Fibroblast of lung (primary cell): ENCODE measurements at regions not wholly inside any gene's neighbourhood (a gene's known extent, or its start where the extent isn't known, plus 50 kb on each side); places are given as distances from the start of the nearest gene placed in this dataset.

ENCODE experiments used
- DNase-seq, 2 donors: peaks; one replicate each; pipeline versions ENCODE4 v3.0.0 to v3.0.0-alpha.2; 2010; ENCODE audit warnings: low read depth in 2 of 2
- H2AFZ ChIP-seq: 2 replicates; pipeline ENCODE4 v1.5.1; 2012; ENCODE audit warnings: low read length, control low read depth, inconsistent platforms
- H3K27ac ChIP-seq: 2 replicates; pipeline ENCODE4 v1.5.1; 2011; ENCODE audit warnings: low read length, control low read depth; ENCODE audit not compliant: insufficient read depth
- H3K27me3 ChIP-seq: 2 replicates; pipeline ENCODE4 v1.5.1; 2011; ENCODE audit warnings: mild to moderate bottlenecking, low read length; ENCODE audit not compliant: control insufficient read depth, insufficient read depth
- H3K36me3 ChIP-seq: 2 replicates; pipeline ENCODE4 v1.5.1; 2011; ENCODE audit warnings: low read length; ENCODE audit not compliant: control insufficient read depth, insufficient read depth
- H3K4me1 ChIP-seq: 2 replicates; pipeline ENCODE4 v1.5.1; 2011; ENCODE audit warnings: low read length; ENCODE audit not compliant: control insufficient read depth, insufficient read depth; ENCODE audit errors: extremely low read depth
- H3K4me2 ChIP-seq: 2 replicates; pipeline ENCODE4 v1.5.1; 2011; ENCODE audit warnings: low read length, control low read depth; ENCODE audit not compliant: insufficient read depth; ENCODE audit errors: extremely low read depth
- H3K4me3 ChIP-seq, 4 experiments: fragments of 200-600 bp in 1 of 4; sonication (generic) in 1 of 4; replicated peaks in 1 of 4; 2 replicates each; pipeline ENCODE4 v1.5.1; 2011 to 2016; ENCODE audit warnings: low read length in 4 of 4, low read depth in 3 of 4, mild to moderate bottlenecking in 3 of 4, control low read depth in 2 of 4, inconsistent platforms in 1 of 4, mixed read lengths in 1 of 4; ENCODE audit not compliant: insufficient read depth in 1 of 4; ENCODE audit errors: control extremely low read depth in 1 of 4
- H3K79me2 ChIP-seq: 2 replicates; pipeline ENCODE4 v1.5.1; 2012; ENCODE audit warnings: mild to moderate bottlenecking, low read length, inconsistent platforms; ENCODE audit not compliant: control insufficient read depth, insufficient read depth
- H3K9ac ChIP-seq: 2 replicates; pipeline ENCODE4 v1.5.1; 2011; ENCODE audit warnings: mild to moderate bottlenecking, low read length, control low read depth; ENCODE audit not compliant: insufficient read depth
- H3K9me3 ChIP-seq: 2 replicates; pipeline ENCODE4 v1.5.1; 2012; ENCODE audit warnings: low read depth, low read length; ENCODE audit not compliant: control insufficient read depth, insufficient read depth
- H4K20me1 ChIP-seq: 2 replicates; pipeline ENCODE4 v1.5.1; 2011; ENCODE audit warnings: low read length; ENCODE audit not compliant: control insufficient read depth, insufficient read depth; ENCODE audit errors: extremely low read depth
- EZH2 ChIP-seq: IDR thresholded peaks from 2 replicates; pipeline ENCODE4 v1.5.1; 2012; ENCODE audit warnings: low read length, control low read depth, mild to moderate bottlenecking; ENCODE audit errors: missing control alignments
- TF ChIP-seq, protein P1 (sequence below), 2 donors: IDR thresholded peaks in 1 of 2; conservative IDR thresholded peaks in 1 of 2; 1 replicate in 1 of 2; 2 replicates in 1 of 2; pipeline ENCODE4 v1.5.1; 2011 to 2012; ENCODE audit warnings: low read length in 2 of 2, control low read depth in 1 of 2, inconsistent platforms in 1 of 2, low read depth in 1 of 2, mild to moderate bottlenecking in 1 of 2

GRCh38 chr1:17963513-17963912 is 144.1 kb upstream of the IGSF21 start:
- H3K36me3 ChIP-seq, result no peaks in the 10 kb centered on the region
- no peak overlapping the region for H3K4me3 ChIP-seq
- H2AFZ ChIP-seq, result no peak overlapping the region
- no peaks in the 10 kb centered on the region for H3K4me1 ChIP-seq
- no peak overlapping the region for H3K9ac ChIP-seq
- no peaks in the 10 kb centered on the region for H3K27me3 ChIP-seq
- H3K27ac ChIP-seq, result no peak overlapping the region
- H3K4me2 ChIP-seq, result no peak overlapping the region
- H3K79me2 ChIP-seq, result no peaks in the 10 kb centered on the region
- H4K20me1 ChIP-seq, result no peaks in the 10 kb centered on the region
- DNase-seq, result no peak
- no peaks in the 10 kb centered on the region for H3K9me3 ChIP-seq
- TF ChIP-seq, protein P1, sequence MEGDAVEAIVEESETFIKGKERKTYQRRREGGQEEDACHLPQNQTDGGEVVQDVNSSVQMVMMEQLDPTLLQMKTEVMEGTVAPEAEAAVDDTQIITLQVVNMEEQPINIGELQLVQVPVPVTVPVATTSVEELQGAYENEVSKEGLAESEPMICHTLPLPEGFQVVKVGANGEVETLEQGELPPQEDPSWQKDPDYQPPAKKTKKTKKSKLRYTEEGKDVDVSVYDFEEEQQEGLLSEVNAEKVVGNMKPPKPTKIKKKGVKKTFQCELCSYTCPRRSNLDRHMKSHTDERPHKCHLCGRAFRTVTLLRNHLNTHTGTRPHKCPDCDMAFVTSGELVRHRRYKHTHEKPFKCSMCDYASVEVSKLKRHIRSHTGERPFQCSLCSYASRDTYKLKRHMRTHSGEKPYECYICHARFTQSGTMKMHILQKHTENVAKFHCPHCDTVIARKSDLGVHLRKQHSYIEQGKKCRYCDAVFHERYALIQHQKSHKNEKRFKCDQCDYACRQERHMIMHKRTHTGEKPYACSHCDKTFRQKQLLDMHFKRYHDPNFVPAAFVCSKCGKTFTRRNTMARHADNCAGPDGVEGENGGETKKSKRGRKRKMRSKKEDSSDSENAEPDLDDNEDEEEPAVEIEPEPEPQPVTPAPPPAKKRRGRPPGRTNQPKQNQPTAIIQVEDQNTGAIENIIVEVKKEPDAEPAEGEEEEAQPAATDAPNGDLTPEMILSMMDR (conservative IDR thresholded peaks at IDR 0.05 in 1 of 2, IDR thresholded peaks at IDR 0.05 in 1 of 2; ENCODE audit: low read depth in 1 of 2, low read length in 2 of 2), result no peak
- no peak for TF ChIP-seq EZH2

- Histone ChIP-seq H2AFZ (no peak overlapping the region), H4K20me1 (no peaks in the 10 kb centered on the region), H3K9ac (no peak overlapping the region), H3K4me3 (no peak overlapping the region), H3K4me2 (no peak overlapping the region), H3K4me1 (no peaks in the 10 kb centered on the region), H3K9me3 (no peaks in the 10 kb centered on the region), H3K27me3 (no peaks in the 10 kb centered on the region), H3K27ac (no peak overlapping the region), H3K36me3 (no peaks in the 10 kb centered on the region), H3K79me2 (no peaks in the 10 kb centered on the region)
- DNase-seq, result no peak
- TF ChIP-seq, protein P1 (conservative IDR thresholded peaks at IDR 0.05 in 1 of 2, IDR thresholded peaks at IDR 0.05 in 1 of 2; ENCODE audit: low read depth in 1 of 2, low read length in 2 of 2), result no peak
- TF ChIP-seq EZH2, result no peak
Measured at GRCh38 chr1:17965515-17966100, 142.0 kb upstream of the IGSF21 start.

GRCh38 chr1:17966341-17966740 is 141.3 kb upstream of the IGSF21 start:
- Histone ChIP-seq H3K4me1 (no peaks in the 10 kb centered on the region), H3K4me3 (no peak overlapping the region), H2AFZ (no peak overlapping the region), H4K20me1 (no peaks in the 10 kb centered on the region), H3K4me2 (no peak overlapping the region), H3K27ac (no peak overlapping the region), H3K79me2 (no peaks in the 10 kb centered on the region), H3K27me3 (no peaks in the 10 kb centered on the region), H3K36me3 (no peaks in the 10 kb centered on the region), H3K9ac (no peak overlapping the region), H3K9me3 (no peaks in the 10 kb centered on the region)
- no peak for DNase-seq
- TF ChIP-seq, protein P1 (conservative IDR thresholded peaks at IDR 0.05 in 1 of 2, IDR thresholded peaks at IDR 0.05 in 1 of 2; ENCODE audit: low read depth in 1 of 2, low read length in 2 of 2), result no peak
- no peak for TF ChIP-seq EZH2
